22Rv1 (cell line): ENCODE measurements at regions not wholly inside any gene's neighbourhood (a gene's known extent, or its start where the extent isn't known, plus 50 kb on each side); places are given as distances from the start of the nearest gene placed in this dataset.

ENCODE experiments used
- ZFX ChIP-seq: fragments of 450-650 bp; IDR thresholded peaks from 2 replicates; pipeline ENCODE4 v1.6.1; 2017; ENCODE audit warnings: antibody characterized with exemption, borderline replicate concordance
- TF ChIP-seq, protein P1 (sequence below): fragments of 450-650 bp; IDR thresholded peaks from 2 replicates; pipeline ENCODE4 v1.5.1; 2017; ENCODE audit warnings: mild to moderate bottlenecking

DNA sequence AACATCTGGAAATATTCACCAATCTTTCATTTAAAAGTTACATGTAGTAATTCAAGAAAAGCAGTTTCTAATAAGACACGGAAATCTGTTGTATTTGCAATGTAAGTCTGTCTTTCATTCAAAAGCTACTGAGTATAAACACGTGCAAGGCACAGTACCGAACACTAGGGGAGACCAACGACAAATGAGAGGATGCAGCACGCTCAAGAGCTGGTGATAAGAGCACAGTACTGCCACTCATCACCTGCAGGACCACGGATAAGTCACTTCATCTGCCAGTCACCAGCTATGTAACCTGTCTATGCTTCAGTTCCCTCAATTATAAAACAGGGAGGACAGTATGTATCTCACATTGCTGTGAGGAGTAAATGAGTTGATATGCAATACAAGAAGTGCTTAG, 67.1 kb downstream of the CLEC18A start:
- TF ChIP-seq, protein P1, sequence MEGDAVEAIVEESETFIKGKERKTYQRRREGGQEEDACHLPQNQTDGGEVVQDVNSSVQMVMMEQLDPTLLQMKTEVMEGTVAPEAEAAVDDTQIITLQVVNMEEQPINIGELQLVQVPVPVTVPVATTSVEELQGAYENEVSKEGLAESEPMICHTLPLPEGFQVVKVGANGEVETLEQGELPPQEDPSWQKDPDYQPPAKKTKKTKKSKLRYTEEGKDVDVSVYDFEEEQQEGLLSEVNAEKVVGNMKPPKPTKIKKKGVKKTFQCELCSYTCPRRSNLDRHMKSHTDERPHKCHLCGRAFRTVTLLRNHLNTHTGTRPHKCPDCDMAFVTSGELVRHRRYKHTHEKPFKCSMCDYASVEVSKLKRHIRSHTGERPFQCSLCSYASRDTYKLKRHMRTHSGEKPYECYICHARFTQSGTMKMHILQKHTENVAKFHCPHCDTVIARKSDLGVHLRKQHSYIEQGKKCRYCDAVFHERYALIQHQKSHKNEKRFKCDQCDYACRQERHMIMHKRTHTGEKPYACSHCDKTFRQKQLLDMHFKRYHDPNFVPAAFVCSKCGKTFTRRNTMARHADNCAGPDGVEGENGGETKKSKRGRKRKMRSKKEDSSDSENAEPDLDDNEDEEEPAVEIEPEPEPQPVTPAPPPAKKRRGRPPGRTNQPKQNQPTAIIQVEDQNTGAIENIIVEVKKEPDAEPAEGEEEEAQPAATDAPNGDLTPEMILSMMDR: no peak; the same call in 1 of the 2 replicates
- no peak for TF ChIP-seq ZFX
